Lower lobe of right lung (tissue), 2 donors: ENCODE measurements at regions not wholly inside any gene's neighbourhood (a gene's known extent, or its start where the extent isn't known, plus 50 kb on each side); places are given as distances from the start of the nearest gene placed in this dataset.
"Not testable (repeated sequence)": the region's sequence is repeated elsewhere in the genome, so short reads cannot be mapped to it uniquely, and the experiment has no call there.

Experiments used
- ATAC-seq, 2 donors: fragments of 200-7000 bp; cut with Tn5 transposase; one replicate each; pipeline ENCODE4 v1.9.1; 2020 to 2022; ENCODE audit warnings: mild to moderate bottlenecking in 2 of 2, moderate library complexity in 2 of 2
- DNase-seq: peaks from one replicate; pipeline ENCODE4 v3.0.0-alpha.2; 2020
- H3K27ac ChIP-seq: fragments of 200-600 bp; one replicate; pipeline ENCODE4 v1.8.0; 2022
- H3K27me3 ChIP-seq: fragments of 200-600 bp; one replicate; pipeline ENCODE4 v1.8.0; 2022; ENCODE audit warnings: low read depth
- H3K36me3 ChIP-seq: fragments of 200-600 bp; one replicate; pipeline ENCODE4 v1.8.0; 2022; ENCODE audit warnings: mild to moderate bottlenecking
- H3K4me1 ChIP-seq: fragments of 200-600 bp; one replicate; pipeline ENCODE4 v1.8.0; 2022
- H3K4me3 ChIP-seq: fragments of 200-600 bp; one replicate; pipeline ENCODE4 v1.8.0; 2022; ENCODE audit warnings: mild to moderate bottlenecking
- H3K9me3 ChIP-seq: fragments of 200-600 bp; one replicate; pipeline ENCODE4 v1.8.0; 2022
- intact Hi-C: fragments of 100-400 bp; cut with DNase I; formaldehyde crosslinking; loops from one replicate; pipeline ENCODE4 v1.11.0; 2022
- TF ChIP-seq, protein P1 (sequence below): fragments of 200-600 bp; IDR thresholded peaks from one replicate; pipeline ENCODE4 v1.8.0; 2022; ENCODE audit warnings: antibody characterized with exemption, mild to moderate bottlenecking
- donor health status: DM: no; HTN: yes; CAD: no; lungs with severe emphysema.

DNA sequence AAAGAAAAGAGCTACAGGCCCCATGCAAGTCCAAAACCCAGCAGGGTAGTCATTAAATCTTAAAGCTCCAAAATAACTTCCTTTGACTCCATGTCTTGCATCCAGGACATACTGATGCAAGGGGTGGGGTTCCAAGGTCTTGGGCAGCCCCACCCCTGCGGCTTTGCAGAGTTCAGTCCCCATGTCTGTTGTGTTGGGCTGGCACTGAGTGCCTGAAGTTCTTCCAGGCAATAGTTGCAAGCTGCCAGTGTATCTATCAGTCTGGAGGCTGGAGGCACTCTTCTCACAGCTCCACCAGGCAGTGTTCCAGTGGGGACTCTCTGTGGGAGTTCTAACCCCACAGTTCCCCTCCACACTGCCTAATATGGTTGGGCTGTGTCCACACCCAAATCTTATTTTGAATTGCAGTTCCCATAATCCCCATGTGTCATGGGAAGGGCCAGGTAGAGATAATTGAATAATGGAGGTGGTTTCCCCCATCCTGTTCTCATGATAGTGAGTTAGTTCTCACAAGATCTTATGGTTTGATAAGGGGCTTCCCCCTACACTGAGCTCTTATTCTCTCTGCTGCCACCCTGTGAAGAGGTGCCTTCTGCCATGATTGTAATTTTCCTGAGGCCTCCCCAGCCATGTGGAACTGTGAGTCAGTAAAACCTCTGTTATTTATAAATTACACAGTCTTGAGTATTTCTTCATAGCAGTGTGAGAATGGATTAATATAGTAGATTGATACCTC lies 237.5 kb upstream of the ADRA1B start:
- TF ChIP-seq, protein P1, sequence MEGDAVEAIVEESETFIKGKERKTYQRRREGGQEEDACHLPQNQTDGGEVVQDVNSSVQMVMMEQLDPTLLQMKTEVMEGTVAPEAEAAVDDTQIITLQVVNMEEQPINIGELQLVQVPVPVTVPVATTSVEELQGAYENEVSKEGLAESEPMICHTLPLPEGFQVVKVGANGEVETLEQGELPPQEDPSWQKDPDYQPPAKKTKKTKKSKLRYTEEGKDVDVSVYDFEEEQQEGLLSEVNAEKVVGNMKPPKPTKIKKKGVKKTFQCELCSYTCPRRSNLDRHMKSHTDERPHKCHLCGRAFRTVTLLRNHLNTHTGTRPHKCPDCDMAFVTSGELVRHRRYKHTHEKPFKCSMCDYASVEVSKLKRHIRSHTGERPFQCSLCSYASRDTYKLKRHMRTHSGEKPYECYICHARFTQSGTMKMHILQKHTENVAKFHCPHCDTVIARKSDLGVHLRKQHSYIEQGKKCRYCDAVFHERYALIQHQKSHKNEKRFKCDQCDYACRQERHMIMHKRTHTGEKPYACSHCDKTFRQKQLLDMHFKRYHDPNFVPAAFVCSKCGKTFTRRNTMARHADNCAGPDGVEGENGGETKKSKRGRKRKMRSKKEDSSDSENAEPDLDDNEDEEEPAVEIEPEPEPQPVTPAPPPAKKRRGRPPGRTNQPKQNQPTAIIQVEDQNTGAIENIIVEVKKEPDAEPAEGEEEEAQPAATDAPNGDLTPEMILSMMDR: no peak
- Histone ChIP-seq H3K27ac (no peak overlapping the region), H3K27me3 (no peaks in the 10 kb centered on the region), H3K4me1 (no peaks in the 10 kb centered on the region), H3K36me3 (no peaks in the 10 kb centered on the region), H3K9me3 (peaks cover 15% of the 10 kb centered on the region), H3K4me3 (no peak overlapping the region)
- DNase-seq (no peak), ATAC-seq (no peak)
- intact Hi-C loops: no loop called here

DNA sequence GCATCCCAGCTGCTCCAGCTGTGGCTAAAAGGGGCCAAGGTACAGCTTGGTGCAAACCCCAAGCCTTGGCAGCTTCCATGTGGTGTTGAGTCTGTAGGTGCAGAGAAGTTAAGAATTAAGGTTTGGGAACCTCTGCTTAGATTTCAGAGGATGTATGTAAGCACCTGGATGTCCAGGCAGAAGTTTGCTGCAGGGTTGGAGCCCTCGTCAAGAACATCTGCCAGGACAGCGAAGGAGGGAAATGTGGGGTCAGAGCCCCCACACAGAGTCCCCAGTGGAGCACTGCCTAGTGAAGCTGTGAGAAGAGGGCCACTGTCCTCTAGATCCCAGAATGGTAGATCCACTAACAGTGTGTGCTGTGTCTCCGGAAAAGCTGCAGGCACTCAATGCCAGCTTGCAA lies 236.2 kb upstream of the ADRA1B start:
- H3K27me3 ChIP-seq: no peaks in the 10 kb centered on the region
- H3K36me3 ChIP-seq: no peaks in the 10 kb centered on the region
- H3K9me3 ChIP-seq: peaks cover 15% of the 10 kb centered on the region
- no peak overlapping the region for H3K27ac ChIP-seq
- ATAC-seq: no peak
- no peaks in the 10 kb centered on the region for H3K4me1 ChIP-seq
- TF ChIP-seq, protein P1: no peak
- no peak for DNase-seq
- no peak overlapping the region for H3K4me3 ChIP-seq
- intact Hi-C loops: no loop called here

DNA sequence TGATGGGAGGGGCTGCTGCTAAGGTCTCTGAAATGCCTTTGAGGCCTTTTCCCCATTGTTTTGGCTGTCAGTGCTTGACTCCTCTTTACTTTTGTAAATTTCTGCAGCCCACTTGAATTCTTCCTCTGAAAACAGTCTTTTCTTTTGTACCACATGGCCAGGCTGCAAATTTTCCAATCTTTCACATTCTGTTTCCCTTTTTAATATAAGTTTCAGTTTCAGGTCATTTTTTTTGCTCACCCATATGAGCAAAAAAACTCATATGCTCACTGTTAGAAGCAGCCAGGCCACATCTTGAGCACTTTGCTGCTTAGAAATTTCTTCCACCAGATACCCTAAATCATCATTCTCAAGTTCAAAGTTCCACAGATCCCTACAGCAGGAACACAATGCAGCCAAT lies 234.6 kb upstream of the ADRA1B start:
- TF ChIP-seq, protein P1: no peak
- no peaks in the 10 kb centered on the region for H3K27me3 ChIP-seq
- no peak overlapping the region for H3K4me3 ChIP-seq
- peaks cover 15% of the 10 kb centered on the region for H3K9me3 ChIP-seq
- no peaks in the 10 kb centered on the region for H3K4me1 ChIP-seq
- DNase-seq: no peak
- no peaks in the 10 kb centered on the region for H3K36me3 ChIP-seq
- ATAC-seq: no peak
- no peak overlapping the region for H3K27ac ChIP-seq
- intact Hi-C loops: no loop called here

DNA sequence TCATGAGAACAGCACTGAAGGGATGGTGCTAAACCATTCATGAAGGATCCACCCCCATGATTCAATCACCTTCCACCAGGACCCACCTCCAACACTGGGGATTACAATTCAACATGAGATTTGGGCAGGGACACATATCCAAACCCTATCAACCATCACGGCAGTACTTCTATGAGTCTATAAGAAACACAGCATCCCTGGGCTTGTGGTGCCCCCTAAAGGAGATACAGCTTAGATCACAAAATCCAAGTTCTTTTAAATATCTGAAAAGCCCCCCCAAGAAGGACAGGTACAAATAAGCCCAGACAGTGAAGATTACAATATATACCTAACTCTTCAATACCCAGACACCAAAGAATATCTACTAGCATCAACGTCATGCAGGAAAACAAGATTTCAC lies 233.7 kb upstream of the ADRA1B start:
- H3K36me3 ChIP-seq: no peaks in the 10 kb centered on the region
- ATAC-seq (no peak), DNase-seq (no peak)
- no peak overlapping the region for H3K4me3 ChIP-seq
- H3K27ac ChIP-seq: no peak overlapping the region
- TF ChIP-seq, protein P1: no peak
- intact Hi-C loops: no loop called here
- no peaks in the 10 kb centered on the region for H3K4me1 ChIP-seq
- H3K27me3 ChIP-seq: no peaks in the 10 kb centered on the region
- peaks cover 15% of the 10 kb centered on the region for H3K9me3 ChIP-seq

DNA sequence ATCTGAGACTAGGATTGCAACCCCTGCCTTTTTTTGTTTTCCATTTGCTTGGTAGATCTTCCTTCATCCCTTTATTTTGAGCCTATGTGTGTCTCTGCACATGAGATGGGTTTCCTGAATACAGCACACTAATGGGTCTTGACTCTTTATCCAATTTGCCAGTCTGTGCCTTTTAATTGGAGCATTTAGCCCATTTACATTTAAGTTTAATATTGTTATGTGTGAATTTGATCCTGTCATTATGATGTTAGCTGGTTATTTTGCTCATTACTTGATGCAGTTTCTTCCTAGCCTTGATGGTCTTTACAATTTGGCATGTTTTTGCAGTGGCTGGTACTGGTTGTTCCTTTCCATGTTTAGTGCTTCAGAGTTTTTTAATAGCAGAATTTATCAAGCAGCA lies 228.4 kb upstream of the ADRA1B start:
- not testable (repeated sequence) for ATAC-seq

DNA sequence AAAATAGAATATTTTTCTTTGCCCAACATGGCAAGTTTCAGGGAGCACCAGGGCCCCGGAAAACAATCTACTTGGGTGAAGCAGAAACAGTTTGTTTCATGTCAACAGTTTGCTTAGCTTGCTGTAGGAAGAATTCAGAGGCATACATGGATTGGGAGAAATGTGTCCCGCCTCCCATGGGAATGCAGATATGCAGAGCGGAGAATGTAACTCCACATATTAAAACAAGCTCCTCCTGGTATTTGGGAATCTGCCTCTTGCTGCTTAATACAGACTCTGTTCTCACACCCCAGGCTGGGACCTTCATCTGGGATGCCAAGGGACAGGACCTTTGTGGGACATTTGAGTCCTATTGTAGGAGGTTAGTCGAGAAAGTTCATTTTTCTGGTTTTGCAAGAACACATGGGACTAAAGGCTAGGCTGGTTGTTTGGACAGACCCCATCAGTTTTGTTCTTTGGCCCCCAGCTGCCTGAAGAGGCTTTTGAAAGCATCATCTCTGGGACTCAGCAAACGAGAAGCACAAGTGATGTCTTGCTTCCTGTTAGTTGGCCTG lies 220.5 kb upstream of the ADRA1B start:
- DNase-seq: no peak
- no peaks in the 10 kb centered on the region for H3K36me3 ChIP-seq
- intact Hi-C loops: no loop called here
- no peak overlapping the region for H3K4me3 ChIP-seq
- ATAC-seq: no peak
- H3K27ac ChIP-seq: no peak overlapping the region
- H3K9me3 ChIP-seq: no peaks in the 10 kb centered on the region
- no peaks in the 10 kb centered on the region for H3K27me3 ChIP-seq
- no peaks in the 10 kb centered on the region for H3K4me1 ChIP-seq
- TF ChIP-seq, protein P1: no peak

More for the DNA sequence above, 228.4 kb upstream of the ADRA1B start:
- H3K4me3 ChIP-seq, H3K9me3 ChIP-seq, intact Hi-C loops, H3K27ac ChIP-seq, DNase-seq, H3K4me1 ChIP-seq, H3K36me3 ChIP-seq, H3K27me3 ChIP-seq: not testable (repeated sequence)
